MCF 10A (cell line): ENCODE measurements at regions not wholly inside any gene's neighbourhood (a gene's known extent, or its start where the extent isn't known, plus 50 kb on each side); places are given as distances from the start of the nearest gene placed in this dataset.
A peak's percentile ranks its signal among the peaks of the same experiment; 100 is the strongest.

Experiments used
- BruUV-seq: library from RNA; stranded (reverse); fragments of 400-500 nt; replicated peaks from 2 replicates; lab custom pipeline; 2021; lab: Mats Ljungman, UMichigan
- CTCF ChIA-PET: fragments of 300-600 bp; sonication (Branson Sonifier 250); formaldehyde crosslinking; extraction: SDS; loops from one replicate; lab custom pipeline; 2021; ENCODE audit warnings: antibody characterized with exemption, inconsistent platforms; lab: Yijun Ruan, JAX
- POLR2A ChIA-PET: fragments of 300-600, 350-650 bp; sonication (Branson Sonifier 250); formaldehyde crosslinking; extraction: SDS; loops from one replicate; lab custom pipeline; 2020; ENCODE audit warnings: antibody characterized with exemption, inconsistent platforms; lab: Yijun Ruan, JAX
- DNase-seq: peaks from one replicate; pipeline ENCODE4 v3.0.0-alpha.2; 2018; ENCODE audit not compliant: unreplicated experiment
- H3K27ac Mint-ChIP-seq: one replicate; pipeline ENCODE4 v1.8.0; 2022; ENCODE audit warnings: mild to moderate bottlenecking, low read depth, mixed read lengths; ENCODE audit not compliant: unreplicated experiment
- H3K27me3 Mint-ChIP-seq: one replicate; pipeline ENCODE4 v1.8.0; 2022; ENCODE audit warnings: mixed read lengths; ENCODE audit not compliant: insufficient read depth, unreplicated experiment
- H3K36me3 Mint-ChIP-seq: one replicate; pipeline ENCODE4 v1.8.0; 2022; ENCODE audit warnings: mild to moderate bottlenecking, moderate library complexity, mixed read lengths; ENCODE audit not compliant: insufficient read depth, unreplicated experiment
- H3K4me1 Mint-ChIP-seq: one replicate; pipeline ENCODE4 v1.8.0; 2022; ENCODE audit warnings: mixed read lengths; ENCODE audit not compliant: insufficient read depth, unreplicated experiment
- H3K4me3 Mint-ChIP-seq: one replicate; pipeline ENCODE4 v1.8.0; 2022; ENCODE audit warnings: mild to moderate bottlenecking, moderate library complexity, mixed read lengths; ENCODE audit not compliant: unreplicated experiment
- H3K9me3 Mint-ChIP-seq: one replicate; pipeline ENCODE4 v1.8.0; 2022; ENCODE audit warnings: mixed read lengths; ENCODE audit not compliant: unreplicated experiment
- intact Hi-C: fragments of 100-400 bp; cut with micrococcal nuclease; formaldehyde crosslinking; loops from 2 replicates; pipeline ENCODE4 v1.14.1; 2022
- TF ChIP-seq, protein P1 (sequence below): fragments of 200-600 bp; IDR thresholded peaks from one replicate; pipeline ENCODE4 v1.8.0; 2022; ENCODE audit warnings: antibody characterized with exemption, mild to moderate bottlenecking; ENCODE audit not compliant: unreplicated experiment

DNA sequence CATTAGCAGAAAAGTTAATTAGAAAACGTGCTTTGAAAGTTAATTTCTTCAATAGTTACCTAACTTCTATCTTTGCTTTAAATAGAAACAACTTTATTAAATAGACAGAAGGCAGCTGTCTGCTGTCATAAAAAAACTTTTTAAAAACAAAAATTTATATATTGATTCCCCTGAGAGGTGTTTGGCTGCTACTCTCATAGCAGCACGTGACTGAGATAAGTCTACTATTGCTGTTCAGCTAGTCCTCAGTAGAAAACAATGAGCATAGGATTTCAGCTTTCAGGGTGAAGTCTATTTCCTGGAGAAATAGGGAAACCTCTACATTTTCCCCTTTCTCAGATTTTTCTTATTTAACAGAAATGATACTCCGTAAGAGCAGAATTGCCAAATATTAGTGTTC lies 135.0 kb upstream of the FBN2 start:
- POLR2A ChIA-PET: no interaction called here
- intact Hi-C loops: loop anchor here (5.0 to 10.0 kb wide), 3 partner anchors 96 to 1108 kb away; no protein-coding TSS in a partner anchor
- no TSS peak for BruUV-seq
- no peak for DNase-seq
- Mint-ChIP-seq H3K27me3 (no peaks in the 10 kb centered on the region), H3K27ac (no peak overlapping the region), H3K36me3 (no peaks in the 10 kb centered on the region), H3K4me1 (peaks cover 2% of the 10 kb centered on the region), H3K9me3 (peaks cover 7% of the 10 kb centered on the region), H3K4me3 (no peak overlapping the region)
- TF ChIP-seq, protein P1, sequence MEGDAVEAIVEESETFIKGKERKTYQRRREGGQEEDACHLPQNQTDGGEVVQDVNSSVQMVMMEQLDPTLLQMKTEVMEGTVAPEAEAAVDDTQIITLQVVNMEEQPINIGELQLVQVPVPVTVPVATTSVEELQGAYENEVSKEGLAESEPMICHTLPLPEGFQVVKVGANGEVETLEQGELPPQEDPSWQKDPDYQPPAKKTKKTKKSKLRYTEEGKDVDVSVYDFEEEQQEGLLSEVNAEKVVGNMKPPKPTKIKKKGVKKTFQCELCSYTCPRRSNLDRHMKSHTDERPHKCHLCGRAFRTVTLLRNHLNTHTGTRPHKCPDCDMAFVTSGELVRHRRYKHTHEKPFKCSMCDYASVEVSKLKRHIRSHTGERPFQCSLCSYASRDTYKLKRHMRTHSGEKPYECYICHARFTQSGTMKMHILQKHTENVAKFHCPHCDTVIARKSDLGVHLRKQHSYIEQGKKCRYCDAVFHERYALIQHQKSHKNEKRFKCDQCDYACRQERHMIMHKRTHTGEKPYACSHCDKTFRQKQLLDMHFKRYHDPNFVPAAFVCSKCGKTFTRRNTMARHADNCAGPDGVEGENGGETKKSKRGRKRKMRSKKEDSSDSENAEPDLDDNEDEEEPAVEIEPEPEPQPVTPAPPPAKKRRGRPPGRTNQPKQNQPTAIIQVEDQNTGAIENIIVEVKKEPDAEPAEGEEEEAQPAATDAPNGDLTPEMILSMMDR: no peak
- CTCF ChIA-PET: interaction anchor here (0.6 to 4.9 kb wide), 10 partner anchors 10 to 481 kb away, joined by 3 to 21 read pairs (median 3); no protein-coding TSS in a partner anchor

- TF ChIP-seq, protein P1: no peak
- Mint-ChIP-seq H3K9me3 (peaks cover 7% of the 10 kb centered on the region), H3K27me3 (no peaks in the 10 kb centered on the region), H3K27ac (no peak overlapping the region), H3K36me3 (no peaks in the 10 kb centered on the region), H3K4me1 (no peaks in the 10 kb centered on the region), H3K4me3 (no peak overlapping the region)
- POLR2A ChIA-PET: no interaction called here
- CTCF ChIA-PET: interaction anchor here (0.6 to 4.9 kb wide), 15 partner anchors 9 to 955 kb away, joined by 3 to 21 read pairs (median 3); no protein-coding TSS in a partner anchor
- DNase-seq: no peak
- no TSS peak for BruUV-seq
- intact Hi-C loops: loop anchor here (5.0 to 10.0 kb wide), 3 partner anchors 96 to 1109 kb away; no protein-coding TSS in a partner anchor
These were observed 135.4 kb upstream of the FBN2 start for GRCh38 chr5:128673411-128673957.

DNA sequence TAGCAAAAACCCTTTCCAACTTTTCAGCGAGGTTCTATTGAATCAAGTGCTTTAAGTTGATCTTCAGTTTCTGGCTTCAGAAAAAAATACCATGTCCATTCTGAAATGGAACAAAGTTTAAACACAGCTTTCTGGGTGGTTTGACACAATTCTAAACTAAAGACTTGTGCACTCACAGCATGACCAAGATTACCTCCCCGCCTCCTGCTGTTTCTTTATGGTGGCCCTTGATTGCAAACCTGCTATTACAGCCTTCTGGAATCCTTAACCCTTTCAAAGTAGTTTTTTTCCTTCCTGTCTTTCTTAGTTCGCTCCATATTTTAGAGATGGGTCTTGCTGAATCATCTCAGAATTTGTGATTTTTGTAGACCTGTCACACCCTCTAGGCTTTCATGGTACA lies 135.9 kb upstream of the FBN2 start:
- ChIA-PET POLR2A (no interaction called here), CTCF (interaction anchor here (0.6 to 4.9 kb wide), 22 partner anchors 8 to 955 kb away, joined by 3 to 21 read pairs (median 4); no protein-coding TSS in a partner anchor)
- Mint-ChIP-seq H3K9me3 (peaks cover 7% of the 10 kb centered on the region), H3K27me3 (no peaks in the 10 kb centered on the region), H3K27ac (no peak overlapping the region), H3K36me3 (no peaks in the 10 kb centered on the region), H3K4me1 (no peaks in the 10 kb centered on the region), H3K4me3 (no peak overlapping the region)
- BruUV-seq: no TSS peak
- intact Hi-C loops: loop anchor here (2.0 to 10.0 kb wide), 4 partner anchors 97 to 1109 kb away; no protein-coding TSS in a partner anchor
- DNase-seq: no peak
- TF ChIP-seq, protein P1: no peak

GRCh38 chr5:128674837-128675446 lies 136.9 kb upstream of the FBN2 start:
- no peak overlapping the region for H3K4me3 Mint-ChIP-seq
- H3K36me3 Mint-ChIP-seq: no peaks in the 10 kb centered on the region
- TF ChIP-seq, protein P1: peak; percentile 81
- BruUV-seq: no TSS peak
- DNase-seq: peak; percentile 84
- no peak overlapping the region for H3K27ac Mint-ChIP-seq
- no peaks in the 10 kb centered on the region for H3K27me3 Mint-ChIP-seq
- H3K4me1 Mint-ChIP-seq: no peaks in the 10 kb centered on the region
- ChIA-PET CTCF (interaction anchor here (0.6 to 4.9 kb wide), 40 partner anchors 8 to 1236 kb away, joined by 3 to 21 read pairs (median 3); no protein-coding TSS in a partner anchor), POLR2A (interaction anchor here (0.8 to 1.0 kb wide), 3 partner anchors 9 to 357 kb away, joined by 3 to 4 read pairs (median 3); no protein-coding TSS in a partner anchor)
- intact Hi-C loops: loop anchor here (1.0 to 10.0 kb wide), 8 partner anchors 98 to 1110 kb away; partner anchors contain the start of gene FBN2
- H3K9me3 Mint-ChIP-seq: peaks cover 7% of the 10 kb centered on the region
